Erythroblast (primary cell): ENCODE measurements at regions not wholly inside any gene's neighbourhood (a gene's known extent, or its start where the extent isn't known, plus 50 kb on each side); places are given as distances from the start of the nearest gene placed in this dataset.
"Not testable (repeated sequence)": the region's sequence is repeated elsewhere in the genome, so short reads cannot be mapped to it uniquely, and the experiment has no call there.

Source experiments
- DNase-seq, 2 experiments: peaks; one replicate each; lab custom pipeline; 2025; lab: John Stamatoyannopoulos, UW
- GATA1 ChIP-seq: IDR thresholded peaks from 2 replicates; pipeline ENCODE4 v1.6.1; 2011; ENCODE audit warnings: low read depth, mild to moderate bottlenecking, control low read depth, low read length, moderate library complexity
- POLR2A ChIP-seq: IDR thresholded peaks from 2 replicates; pipeline ENCODE4 v1.6.1; 2011; ENCODE audit warnings: mild to moderate bottlenecking, low read length

DNA sequence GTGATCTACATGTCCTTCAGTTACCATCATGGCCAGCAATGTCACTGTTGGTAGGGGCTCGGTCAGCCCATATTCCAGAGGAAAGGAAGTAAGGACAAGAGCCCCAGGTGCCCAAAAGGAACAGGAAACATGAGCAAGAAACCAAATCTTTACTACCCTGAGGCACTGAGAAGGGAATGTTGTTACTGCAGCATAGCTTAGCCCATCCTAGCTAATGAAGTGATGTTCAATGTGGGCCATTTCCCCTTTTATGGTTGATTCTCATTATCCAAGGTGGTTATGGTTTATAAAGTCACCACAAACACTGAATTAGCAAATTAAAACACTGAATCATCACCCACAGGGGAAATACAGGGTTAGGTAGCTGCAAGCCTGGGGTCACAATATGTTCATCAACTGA, 88.4 kb upstream of the C10orf90 start:
- no peak for TF ChIP-seq GATA1
- TF ChIP-seq POLR2A = no peak
- DNase-seq = no peak

DNA sequence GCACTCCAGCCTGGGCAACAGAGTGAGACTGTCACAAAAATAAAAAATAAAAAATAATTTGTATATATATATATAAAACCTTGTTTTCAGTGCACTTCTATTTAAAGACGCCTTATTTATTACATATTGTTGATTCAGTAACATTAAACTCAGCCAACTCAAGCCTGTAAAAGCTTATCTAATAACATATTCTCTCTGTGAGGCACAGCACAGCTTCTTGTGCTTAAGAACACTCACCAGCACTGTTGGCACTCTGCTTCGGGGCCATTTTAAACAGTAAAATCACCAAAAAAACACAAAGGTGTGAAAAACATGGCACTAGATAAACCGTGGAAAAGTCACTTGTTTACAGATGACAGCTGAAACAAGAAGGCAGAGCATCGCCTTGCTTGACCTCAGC, 89.0 kb upstream of the C10orf90 start:
- DNase-seq = no peak

DNA sequence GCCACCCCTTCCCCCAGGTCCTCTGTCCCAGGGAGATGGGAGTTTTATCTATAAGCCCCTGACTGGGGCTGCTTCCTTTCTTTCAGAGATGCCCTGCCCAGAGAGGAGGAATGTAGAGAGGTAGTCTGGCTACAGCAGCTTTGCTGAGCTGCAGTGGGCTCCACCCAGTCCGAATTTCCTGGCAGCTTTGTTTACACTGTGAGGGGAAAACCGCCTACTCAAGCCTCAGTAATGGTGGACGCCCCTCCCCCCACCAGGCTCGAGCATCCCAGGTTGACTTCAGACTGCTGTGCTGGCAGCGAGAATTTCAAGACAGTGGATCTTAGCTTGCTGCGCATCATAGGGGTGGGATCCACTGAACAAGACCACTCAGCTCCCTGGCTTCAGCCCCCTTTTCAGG, 96.2 kb upstream of the C10orf90 start:
- DNase-seq = not testable (repeated sequence)

More for the DNA sequence above, 89.0 kb upstream of the C10orf90 start:
- no peak for TF ChIP-seq GATA1
- no peak for TF ChIP-seq POLR2A

DNA sequence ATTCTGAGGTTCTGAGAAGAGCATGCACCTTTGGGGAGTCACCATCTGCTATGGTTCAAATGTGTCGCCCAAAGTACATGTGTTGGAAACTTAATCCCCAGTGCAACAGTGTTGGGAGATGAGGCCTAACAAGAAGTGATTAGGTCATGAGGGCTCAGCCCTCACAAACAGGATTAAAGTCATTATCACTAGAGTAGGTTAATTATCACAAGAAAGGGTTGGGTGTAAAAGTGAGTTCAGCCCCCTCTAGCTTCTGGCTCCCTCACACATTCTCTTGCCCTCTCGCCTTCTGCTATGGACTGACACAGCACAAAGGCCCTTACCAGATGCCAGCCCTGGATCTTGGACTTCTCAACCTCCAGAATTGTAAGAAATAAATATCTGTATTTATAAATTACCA, 100.3 kb upstream of the C10orf90 start:
- TF ChIP-seq GATA1 (no peak), POLR2A (no peak)
- DNase-seq = no peak

DNA sequence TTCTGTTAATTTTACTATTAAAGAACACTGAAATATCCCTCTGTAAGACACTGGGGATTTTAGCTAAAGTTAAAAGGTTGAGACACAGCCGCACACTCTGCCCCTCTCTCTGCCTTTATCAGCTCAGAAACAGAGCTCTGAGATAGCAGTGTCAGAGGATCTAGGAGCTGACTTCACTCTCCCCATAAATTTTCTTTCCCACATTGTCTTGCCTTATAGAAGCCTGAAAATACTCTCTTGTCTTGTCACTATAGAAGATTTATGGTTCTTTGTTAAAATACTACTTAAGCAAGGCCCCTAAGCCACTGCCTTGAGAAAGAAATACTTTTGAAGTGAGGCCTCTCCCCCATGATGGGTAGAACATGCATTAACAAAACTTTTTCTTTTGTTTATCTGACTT, 105.7 kb upstream of the C10orf90 start:
- TF ChIP-seq POLR2A (no peak), GATA1 (no peak)
- no peak for DNase-seq

DNA sequence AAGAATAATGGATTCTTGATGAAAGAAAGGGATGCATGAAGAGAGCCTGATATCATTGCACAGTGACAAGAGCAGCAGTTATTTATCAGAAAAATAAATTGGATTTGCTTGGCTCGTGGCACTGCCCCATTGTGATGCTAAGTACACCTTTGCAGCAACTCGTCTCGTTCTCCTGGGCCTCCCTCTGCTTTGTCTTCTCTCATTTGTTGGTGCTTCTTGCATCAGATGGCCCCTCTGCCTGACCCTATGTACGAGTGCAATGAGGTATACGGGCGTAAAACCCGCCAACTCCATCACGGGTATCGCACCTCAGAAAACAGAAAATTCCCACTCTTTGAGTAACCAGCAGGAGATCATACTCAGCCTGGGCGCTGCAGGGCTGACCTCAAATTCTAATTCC, 107.2 kb upstream of the C10orf90 start:
- TF ChIP-seq POLR2A (no peak), GATA1 (no peak)

DNA sequence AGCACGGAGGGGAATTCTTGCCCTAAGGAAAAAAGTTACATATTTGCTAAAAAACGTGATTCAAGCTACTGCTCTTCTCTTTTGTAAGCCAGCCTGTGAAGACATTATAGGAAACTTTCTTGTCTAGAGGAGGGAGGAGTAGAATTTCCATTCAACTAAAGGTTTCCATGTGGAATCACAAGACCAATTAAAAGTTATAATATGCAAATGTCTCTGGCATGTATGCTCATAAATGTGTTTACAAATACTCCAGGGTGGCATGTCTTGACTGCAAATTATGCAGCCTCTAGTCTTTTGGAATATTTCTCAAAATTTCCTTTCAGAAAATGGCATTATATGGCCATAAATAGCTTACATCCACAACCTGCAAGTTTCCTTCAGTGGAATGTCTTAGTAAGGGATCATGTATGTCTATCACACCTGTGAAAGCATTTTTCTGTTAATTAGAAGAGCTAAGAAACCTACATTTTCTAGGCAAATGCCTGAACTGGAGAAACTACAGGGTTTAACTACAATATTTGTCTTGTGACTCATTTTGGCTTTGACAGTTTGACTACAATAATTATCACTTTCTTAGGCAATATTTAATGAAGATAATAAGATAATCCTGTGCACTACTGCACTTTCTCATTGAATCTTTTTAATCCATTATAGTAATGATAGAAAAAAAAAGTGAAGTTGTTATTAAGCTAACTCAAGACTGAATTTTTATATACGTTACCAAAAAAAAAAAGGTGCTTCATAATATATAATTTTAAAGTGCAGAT, 111.1 kb upstream of the C10orf90 start:
- TF ChIP-seq POLR2A = no peak
- TF ChIP-seq GATA1 = no peak
- DNase-seq = no peak

More for the DNA sequence above, 107.2 kb upstream of the C10orf90 start:
- DNase-seq = no peak

DNA sequence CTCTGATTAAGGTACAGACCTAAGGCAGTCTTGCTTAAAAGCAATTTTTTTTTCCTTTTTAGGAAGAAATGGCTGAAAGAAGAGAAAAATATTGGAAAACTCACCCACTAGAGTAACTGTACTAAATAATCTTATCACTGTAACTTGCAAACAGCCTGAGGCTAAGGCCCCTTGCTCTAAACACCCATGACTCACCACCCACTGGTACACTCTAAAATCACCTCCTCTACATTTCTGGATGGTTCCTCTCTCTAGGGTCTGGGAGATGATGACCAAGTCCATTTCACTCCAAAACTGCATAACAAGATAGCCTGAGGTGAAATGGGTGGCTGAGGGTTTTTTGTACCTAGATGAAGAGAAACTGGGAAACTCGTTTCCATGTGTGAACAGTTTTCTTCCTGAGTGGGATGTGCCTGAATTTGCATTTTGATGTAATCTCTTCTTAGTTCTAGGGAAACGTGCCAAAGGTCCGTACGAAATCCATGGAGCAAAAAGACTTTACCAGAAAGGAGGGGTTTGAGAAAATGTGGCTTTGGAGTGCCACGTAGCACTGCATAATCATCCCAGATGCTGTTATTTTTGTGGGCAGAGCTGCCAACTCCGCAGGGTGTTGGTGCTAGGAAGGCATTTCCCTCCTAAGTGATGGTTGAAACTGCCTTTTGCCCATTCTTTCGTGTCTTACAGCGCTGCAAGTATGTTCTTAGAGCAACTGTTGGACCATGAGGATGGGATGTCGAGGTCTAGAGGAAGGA, 113.5 kb upstream of the C10orf90 start:
- TF ChIP-seq GATA1 = no peak
- TF ChIP-seq POLR2A = no peak
- no peak for DNase-seq

DNA sequence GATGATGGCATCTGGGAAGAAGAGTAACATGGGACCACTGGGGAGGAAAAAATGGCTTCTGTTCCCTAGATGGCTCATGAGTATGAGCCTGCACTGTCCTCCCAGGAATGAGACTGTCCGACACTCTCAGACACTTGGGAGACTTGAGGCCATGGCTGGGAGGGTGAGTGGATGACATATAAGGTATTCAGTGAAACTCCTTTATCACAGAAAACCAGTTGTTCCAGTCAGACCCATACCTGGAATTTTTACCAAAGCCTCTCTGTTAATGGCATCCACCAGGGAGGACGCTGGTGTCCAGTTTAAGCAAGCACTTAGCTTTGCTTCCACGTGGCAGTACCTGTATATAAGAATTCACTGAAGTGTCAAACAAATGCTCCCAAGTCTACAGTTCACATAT, 116.7 kb upstream of the C10orf90 start:
- no peak for DNase-seq
- TF ChIP-seq POLR2A = no peak
- TF ChIP-seq GATA1 = no peak

DNA sequence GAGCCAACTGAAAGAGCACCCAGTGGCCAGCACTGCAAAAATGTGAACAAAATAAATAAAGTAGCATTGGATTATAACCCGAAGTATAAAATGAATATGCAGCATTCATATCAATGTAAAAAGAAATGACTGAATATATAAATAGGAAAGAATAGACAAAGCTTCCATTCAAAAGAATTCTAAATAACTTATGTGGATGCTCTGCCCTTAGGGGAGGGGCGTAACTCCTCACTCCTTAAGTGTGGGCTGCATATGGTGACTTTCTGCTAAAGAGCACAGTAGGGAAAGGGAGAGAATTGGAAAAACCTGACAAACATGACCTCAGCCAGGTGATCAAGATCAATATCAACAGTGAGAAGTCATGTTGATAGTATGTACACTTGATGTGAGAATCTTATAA, 109.9 kb upstream of the DOCK1 start:
- TF ChIP-seq POLR2A (no peak), GATA1 (no peak)
- no peak for DNase-seq

DNA sequence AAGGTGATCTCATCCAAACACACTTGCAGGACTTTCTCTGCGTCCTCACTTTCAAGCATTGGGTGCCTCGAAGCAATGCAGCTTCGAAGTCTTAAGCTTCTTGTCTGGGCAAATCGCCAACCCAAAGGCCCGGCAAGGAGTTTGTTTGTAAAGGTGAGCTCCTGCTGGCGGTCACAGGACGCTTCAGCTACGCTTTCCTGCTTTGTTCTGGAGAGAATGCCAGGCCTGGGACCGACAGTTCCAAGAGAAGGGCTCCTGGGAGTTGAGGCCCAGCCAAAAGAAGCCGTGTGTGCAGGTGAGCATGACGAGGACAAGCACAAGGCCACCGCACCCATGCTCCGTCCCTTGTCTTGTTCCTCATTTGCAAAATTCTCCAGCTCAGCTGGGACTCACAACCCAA, 106.6 kb upstream of the DOCK1 start:
- DNase-seq = no peak
- TF ChIP-seq POLR2A = no peak
- TF ChIP-seq GATA1 = no peak

DNA sequence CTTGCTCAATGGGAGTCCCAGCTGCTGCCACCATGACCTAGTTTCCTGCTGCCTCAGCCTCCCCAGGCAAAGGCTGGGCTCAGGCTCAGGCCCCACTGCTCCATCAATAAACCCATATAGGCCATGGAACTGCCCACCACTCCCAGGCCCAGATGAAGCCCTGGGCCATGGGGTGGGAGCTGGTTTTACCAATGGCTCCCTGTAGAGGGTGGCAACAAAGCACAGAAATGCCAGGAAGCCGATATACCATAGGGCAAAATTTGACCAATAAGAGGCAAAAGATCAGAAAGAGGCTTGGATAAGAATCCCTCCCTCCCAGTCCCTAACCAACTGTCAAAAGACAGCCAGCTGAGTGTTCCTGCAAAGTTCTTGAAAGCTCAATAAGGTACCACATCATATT, 101.8 kb upstream of the DOCK1 start:
- no peak for DNase-seq
- no peak for TF ChIP-seq POLR2A
- no peak for TF ChIP-seq GATA1

DNA sequence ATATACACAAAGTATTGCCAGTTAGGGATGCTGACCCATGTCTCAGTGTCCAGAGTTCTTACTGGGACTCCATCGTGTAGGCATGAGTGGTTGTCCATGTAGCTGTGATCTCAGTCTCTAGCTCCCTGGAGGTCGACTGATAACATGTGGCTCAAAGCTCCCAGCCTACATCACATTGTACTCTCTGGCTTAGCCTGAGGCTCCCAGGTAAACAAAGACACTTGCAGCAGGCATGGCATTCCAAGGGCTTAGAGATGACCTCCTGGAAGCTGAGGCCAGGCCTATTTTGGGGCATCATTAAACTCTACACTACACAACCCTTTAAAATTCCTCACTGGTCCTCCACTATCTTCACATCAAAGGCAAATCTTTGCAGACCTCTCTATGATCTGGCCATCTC, 100.8 kb upstream of the DOCK1 start:
- TF ChIP-seq GATA1 (no peak), POLR2A (no peak)
- DNase-seq = no peak

DNA sequence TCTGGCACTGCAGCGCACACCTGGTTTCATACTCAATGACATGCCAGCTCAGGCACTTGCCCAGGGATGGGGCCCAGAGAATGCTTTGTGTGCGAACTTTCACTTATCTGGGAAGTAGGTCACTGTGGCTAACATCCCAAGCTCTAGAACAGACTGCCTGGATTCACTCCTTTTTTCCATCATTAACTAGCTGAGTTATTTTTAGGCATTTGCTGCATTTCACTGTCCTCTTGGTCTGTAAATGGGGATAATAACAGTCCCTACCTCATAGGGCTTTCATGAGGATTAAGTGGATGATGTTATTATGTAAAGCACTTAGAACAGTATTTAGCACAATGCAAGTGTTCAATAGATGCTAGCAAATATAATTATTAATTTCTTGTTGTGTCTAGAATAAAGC, 98.7 kb upstream of the DOCK1 start:
- no peak for TF ChIP-seq POLR2A
- TF ChIP-seq GATA1 = no peak

More for the DNA sequence above, 98.7 kb upstream of the DOCK1 start:
- DNase-seq = no peak
